ENCODE measurements at regions not wholly inside any gene's neighbourhood (a gene's known extent, or its start where the extent isn't known, plus 50 kb on each side); places are given as distances from the start of the nearest gene placed in this dataset.
"Not testable (repeated sequence)": the region's sequence is repeated elsewhere in the genome, so short reads cannot be mapped to it uniquely, and the experiment has no call there.

DNA sequence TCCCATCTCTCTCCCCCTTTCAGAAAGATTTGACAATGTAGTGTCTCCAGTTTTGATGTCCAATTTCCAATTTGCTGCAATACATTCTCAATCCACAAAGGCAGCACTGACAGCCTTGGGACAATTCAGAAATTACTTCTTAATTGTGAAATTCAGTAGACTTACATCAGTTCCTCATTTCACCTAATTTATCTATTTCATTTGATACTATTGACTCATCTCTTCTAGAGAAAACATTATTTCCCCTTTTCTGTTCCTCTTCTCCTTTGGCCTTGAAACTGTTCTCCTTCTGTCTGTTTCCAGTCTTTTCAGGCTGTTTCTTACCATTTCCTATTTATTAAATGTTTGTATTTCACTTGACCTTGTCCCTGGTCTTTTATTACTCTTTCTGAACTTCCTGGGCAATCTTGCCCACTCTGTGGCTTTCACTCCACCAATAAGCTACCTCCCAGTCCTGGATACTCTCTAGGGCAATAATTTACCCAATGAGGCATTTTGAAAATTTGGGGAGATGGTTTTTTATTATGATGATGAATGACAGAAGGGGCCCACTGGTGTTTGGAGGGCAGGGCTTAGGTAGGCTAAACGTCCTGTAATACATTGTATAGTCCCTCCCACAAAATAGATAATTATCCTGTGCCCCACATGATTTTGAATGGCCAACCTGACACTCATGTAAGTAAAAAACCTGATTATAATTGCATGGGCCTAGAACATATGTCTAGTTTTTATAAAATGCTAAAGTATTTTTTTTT is 498.0 kb upstream of the BOD1L1 start:
- no peak for DNase-seq

- DNase-seq, result no peak
These were observed 503.0 kb upstream of the BOD1L1 start for GRCh38 chr4:14130551-14130950.

- no peak for DNase-seq
These were observed 503.8 kb upstream of the BOD1L1 start for GRCh38 chr4:14131335-14131734.

- no peak for DNase-seq
These were observed 504.8 kb upstream of the BOD1L1 start for GRCh38 chr4:14132301-14132700.

- no peak for DNase-seq
These were observed 510.6 kb upstream of the BOD1L1 start for GRCh38 chr4:14138106-14138505.

- DNase-seq, result no peak
These were observed 516.4 kb upstream of the BOD1L1 start for GRCh38 chr4:14143892-14144291.

DNA sequence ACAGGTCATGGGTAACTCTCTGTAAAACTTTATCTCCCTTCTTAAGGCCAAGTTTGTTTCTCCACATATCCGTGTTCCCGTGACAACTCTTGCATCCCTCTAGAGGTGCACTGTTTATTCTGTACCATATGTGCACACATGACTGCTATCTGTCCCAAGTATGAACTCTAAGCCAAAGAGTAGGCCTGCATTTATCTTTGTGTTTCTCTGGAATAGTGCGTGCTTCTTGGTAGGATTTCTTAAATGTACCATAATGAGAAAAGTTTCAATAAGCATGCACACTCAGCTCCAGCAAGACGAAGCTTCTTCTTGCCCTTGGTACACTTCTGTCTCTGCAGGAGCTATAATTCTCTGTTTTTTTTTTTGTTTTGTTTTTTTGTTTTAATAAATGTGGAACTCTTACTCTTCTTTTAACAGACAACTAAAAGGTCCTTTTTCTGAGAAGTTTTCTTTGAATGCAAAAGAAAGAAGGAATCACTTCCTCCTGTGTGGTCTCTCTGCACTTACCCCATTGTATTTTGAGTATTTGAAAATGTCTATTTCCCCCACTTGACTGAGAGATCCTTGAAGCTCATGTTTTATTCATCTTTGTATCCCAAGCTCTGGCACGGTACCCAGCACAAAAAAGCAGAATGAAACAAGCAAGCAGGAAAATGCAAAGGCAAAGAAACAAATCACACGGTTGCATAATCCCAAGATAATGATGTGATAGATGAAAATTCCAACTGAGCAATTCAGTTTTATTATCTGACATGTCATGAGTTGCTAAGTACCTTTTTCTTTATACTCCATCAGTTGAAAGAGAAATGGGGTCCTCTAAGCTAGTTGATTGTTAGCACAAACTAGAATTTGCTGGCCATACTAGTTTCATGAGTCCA is 521.9 kb upstream of the BOD1L1 start:
- no peak for DNase-seq

DNA sequence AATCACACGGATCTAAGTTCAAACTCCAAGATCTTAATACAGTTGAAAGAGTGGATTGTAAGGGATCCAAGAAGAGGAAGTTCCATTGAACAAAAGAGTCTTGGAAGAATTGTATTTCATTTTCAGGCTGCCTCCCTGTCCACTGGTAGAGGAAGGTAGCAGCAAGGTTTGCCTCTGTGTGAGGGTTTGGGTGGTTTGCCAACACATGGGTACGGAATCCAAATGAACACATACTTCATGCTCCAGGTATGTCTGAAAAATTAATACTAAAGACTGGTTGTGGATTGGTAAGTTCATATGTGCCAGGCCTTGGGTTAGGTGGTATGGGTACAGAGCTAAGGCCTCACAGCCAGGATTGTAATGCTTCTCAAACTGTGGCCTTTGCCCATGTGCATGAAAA is 523.6 kb upstream of the BOD1L1 start:
- DNase-seq, result no peak

DNA sequence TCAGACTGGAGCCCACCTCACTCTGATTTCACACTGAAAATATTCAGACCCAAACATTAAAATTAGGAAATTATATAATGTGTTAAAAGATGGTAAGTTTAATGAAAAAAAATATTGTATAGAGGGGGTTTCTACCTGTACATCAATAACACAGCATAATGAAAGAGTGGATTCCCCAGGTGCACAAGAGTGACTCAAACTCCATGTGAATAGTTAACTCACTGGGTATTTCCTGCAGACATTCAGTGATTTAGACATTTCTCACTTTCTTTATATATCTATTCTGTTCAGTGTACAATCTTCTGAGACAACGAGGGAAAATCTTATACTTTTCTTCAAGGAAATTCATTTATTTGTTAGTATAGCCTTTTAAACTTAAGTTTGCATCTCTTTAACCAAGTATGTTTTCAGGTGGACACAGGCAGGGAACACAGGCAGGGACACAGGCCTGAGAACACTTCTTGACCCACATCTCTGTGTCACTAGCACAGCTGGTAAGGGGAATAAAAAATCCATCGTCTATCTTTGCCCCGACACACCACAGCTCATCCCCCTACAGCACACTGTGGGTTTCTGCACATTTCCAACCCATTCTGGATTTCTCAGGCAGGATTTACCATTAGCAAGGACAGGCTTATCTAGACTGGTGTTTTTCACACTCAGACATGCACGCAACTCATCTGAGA is 525.5 kb upstream of the BOD1L1 start:
- no peak for DNase-seq

GRCh38 chr4:14155803-14156202 is 528.3 kb upstream of the BOD1L1 start:
- no peak for DNase-seq

DNA sequence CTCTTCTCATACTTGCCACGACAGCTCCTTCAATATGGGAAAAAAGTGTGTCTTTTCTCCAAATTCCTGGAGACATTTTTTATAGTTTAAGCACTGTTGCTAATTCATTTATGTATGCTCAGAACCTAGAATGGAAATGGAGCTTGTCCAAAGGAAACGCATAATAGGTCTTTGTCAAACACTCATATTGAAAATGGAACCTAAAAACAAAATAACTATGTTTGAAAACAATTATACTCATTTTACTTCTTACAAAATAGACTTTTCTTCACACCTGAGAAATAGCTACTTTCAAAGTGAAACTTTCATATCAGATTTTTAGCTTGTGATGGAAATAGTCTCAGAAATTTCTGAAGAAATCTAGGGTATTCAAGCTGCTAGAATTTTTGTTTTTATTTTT is 529.7 kb upstream of the BOD1L1 start:
- no peak for DNase-seq

DNA sequence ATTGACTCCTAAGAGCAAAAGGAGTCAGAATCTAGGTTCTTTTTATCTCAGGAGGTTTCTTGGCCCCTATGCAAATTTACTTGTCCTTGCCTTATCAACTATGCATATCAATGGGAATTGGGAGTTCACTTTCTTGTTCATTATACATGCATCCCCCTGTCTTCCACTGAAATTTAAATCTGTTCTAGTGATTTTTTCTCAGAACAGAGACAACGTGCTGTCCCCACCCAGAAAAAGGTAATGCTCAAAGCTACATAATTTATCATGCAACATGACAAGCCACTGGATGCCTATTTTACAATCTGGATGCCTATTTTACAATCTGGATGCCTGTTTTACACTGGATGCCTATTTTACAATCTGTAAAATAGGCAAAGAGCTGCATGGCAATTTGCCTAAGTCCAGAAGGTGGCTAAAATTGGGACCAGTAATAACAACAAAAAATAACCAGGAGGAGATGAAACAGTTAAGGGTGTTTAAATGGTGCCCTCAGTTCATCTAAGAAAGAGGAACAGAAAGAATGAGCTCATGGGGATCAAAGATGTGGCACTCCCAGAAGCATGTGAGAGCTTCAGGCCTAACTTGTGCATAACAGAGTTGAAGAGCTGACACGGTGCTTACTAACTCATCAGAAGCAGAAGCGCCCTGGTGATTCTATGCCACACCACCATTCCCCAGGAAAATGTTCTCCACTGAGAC is 537.8 kb upstream of the BOD1L1 start:
- DNase-seq, result no peak

DNA sequence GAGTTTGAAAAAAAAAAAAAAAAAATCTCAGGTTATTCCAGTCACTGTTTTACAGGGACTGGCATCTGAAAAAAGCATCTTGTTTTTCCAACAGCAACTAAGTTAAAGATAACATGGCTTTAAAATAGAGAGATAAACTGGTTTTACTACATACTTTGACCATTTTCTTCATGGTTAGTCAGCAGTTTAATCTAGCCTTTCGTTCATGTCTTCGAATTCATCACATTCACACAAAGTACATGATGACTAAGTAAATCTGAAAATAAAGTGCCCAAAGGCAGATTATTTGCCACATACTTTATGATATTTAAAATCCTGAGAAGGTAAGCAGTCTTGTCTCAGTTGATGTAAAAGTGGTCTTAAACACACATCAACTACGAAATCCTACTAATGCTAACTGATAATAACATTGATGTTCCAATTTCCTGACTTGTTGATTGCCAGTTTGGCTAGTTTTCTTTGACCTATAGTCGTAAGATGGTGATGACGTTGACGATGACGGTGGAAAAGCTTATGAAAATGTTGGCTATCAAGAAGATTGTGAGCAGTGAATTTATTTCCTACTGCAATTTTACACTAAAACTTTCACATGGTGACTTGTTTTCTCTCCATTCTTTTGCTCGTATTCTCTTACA is 540.5 kb upstream of the BOD1L1 start:
- no peak for DNase-seq

- DNase-seq, result no peak
These were observed 541.4 kb upstream of the BOD1L1 start for GRCh38 chr4:14168919-14169318.

DNA sequence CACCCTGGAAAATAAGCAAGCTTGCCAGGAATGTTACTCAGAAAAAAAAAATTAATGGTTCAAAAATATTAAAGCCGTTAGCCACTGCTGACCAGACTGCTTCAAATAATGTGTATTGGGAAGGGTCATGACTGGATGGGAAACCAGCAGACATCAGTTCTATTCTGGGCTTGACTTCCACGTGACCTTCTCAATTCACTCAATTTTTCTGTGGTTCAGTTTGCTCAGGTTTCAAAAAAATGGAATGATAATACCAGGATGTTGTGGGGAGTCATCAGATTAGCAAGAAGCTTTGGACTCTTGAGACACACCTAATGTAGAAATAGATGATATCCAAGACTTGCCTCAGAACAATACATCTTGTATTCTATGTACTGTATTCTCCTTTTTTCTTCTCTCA is 541.9 kb upstream of the BOD1L1 start:
- no peak for DNase-seq

- not testable (repeated sequence) for DNase-seq
These were observed 542.4 kb upstream of the BOD1L1 start for GRCh38 chr4:14169940-14170339.

GRCh38 chr4:14176613-14177012 is 549.1 kb upstream of the BOD1L1 start:
- DNase-seq, result no peak

DNA sequence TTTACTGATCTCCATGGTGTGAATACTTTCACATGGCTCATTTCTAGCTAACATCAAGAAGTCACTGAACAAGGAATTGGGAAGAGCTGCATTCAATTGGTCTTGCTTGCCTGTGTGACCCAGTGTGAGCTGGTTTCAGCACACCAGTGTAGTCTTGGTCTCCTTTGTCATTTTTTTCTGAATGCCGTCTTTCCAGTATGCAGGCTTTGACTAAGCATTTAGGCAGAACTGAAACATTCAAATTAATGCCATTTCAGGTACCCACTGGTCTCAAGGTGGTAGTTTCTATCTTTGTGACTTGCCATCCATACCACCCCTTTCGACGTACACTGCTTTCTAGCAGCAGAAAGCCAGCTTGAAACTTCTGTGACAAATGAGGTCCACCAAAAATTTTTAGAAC is 550.5 kb upstream of the BOD1L1 start:
- no peak for DNase-seq

GRCh38 chr4:14178421-14178820 is 550.9 kb upstream of the BOD1L1 start:
- DNase-seq, result no peak

GRCh38 chr4:14180166-14180565 is 552.6 kb upstream of the BOD1L1 start:
- no peak for DNase-seq

DNA sequence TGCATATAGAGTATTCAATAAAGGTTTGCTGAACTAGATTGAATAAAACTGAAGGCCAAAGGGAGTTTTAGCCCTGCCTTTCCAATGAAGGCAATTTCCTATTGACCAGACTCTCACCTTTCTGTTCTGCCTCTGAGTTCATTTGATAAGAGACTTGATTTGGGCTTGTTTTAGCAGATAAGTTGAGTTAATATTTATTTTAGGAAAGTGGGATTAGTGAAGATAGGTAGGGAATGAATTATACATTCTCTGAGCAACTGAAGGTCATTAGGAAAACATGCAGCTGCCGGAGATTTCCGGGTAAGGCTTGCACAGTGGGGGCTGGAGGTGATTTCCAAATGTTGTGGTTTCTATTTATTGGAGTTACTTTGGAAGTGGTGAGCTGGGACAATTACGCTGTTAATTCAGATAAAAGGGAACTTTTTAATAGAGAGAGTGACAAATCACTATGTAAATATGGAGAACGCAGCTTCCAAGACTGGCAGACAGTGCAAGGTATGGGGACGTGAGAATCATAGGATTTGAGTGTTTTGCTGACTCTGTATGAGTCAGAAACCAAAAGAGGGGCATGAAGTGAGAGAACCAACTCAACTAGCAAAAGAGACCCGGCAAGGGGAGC is 553.6 kb upstream of the BOD1L1 start:
- DNase-seq, result no peak

- no peak for DNase-seq
These were observed 554.6 kb upstream of the BOD1L1 start for GRCh38 chr4:14182148-14182547.

Data from activated CD4-positive, alpha-beta T cell treated with anti-CD3 and anti-CD28 coated beads, Interleukin-2, amount 50 U/mL, for 48 hours (primary cell).